HS-5 (cell line): ENCODE measurements at regions not wholly inside any gene's neighbourhood (a gene's known extent, or its start where the extent isn't known, plus 50 kb on each side); places are given as distances from the start of the nearest gene placed in this dataset.

Source experiments
- DNase-seq: peaks from one replicate; pipeline ENCODE4 v3.0.0-alpha.2; 2012; ENCODE audit warnings: low read depth

- no peak for DNase-seq
These were observed 163.6 kb downstream of the TNFSF18 start for GRCh38 chr1:172887162-172887561.

DNA sequence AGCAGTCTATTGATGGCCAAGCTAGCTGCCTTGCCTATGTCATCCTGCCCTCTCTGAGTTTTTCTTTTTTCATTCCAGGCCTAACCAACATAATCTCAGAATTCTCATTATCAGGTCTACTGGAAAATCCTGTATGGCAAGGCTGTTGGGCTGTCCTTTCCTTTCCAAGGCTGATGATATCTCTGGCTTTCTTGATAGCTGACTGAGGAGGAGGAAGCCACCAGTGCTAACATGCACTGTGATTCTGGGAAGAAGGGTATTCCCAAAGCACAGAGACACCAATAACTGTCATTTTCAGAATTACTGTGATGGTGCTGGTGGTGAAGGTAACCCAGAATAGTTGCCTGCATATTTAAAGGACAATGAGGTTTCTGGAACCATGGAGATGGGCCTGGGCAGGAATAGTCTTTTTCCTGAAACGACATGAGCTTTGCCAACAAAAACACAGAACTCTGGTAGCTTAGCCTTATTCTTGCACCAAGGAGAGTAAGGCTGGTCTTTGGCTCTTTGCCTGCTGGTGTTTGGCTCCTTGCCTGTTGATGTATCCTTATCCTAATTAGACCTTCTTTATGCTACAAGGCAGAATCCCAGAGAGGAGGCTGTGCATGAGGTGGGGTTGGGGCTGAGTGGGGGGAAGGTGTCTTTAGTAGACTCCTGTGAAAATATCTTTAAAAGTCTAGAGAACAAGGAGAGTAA, 157.4 kb downstream of the TNFSF18 start:
- DNase-seq: no peak

DNA sequence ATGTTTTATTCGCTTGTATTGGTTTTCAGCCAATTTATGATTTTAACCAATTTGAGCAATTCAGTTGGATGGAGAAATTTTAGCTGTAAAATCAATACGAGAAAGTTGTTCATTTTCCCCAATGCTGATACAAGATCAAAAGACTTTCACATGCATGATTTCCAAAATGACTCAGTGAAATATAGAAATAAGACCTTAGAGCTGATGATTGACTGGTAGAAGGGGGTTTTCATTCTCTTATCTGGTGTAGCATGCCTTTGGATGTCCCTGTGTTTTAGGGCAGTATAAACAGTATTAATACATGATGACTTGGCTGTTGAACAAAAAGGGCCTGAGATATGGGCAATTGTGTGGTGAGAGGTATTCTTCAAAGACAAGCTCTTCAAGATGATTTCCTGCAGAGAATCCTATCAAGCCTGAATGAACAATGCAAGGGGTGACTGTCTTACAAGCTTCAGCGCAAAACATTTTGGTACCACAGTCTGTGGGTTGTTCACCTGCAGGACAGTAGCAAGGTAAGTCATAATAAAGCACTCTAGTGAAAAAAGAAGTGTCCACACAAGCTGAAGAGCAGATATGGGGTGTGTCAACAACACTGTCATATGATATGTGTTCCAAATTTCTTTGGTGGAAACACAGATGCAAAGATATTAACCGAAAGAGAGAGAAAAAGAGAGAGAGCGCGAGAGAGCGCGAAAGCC, 156.2 kb downstream of the TNFSF18 start:
- DNase-seq: no peak

- DNase-seq: no peak
These were observed 155.7 kb downstream of the TNFSF18 start for GRCh38 chr1:172895050-172895460.

- no peak for DNase-seq
These were observed 155.0 kb downstream of the TNFSF18 start for GRCh38 chr1:172895761-172896160.

GRCh38 chr1:172897738-172898137, 153.0 kb downstream of the TNFSF18 start:
- DNase-seq: peak; percentile 68

DNA sequence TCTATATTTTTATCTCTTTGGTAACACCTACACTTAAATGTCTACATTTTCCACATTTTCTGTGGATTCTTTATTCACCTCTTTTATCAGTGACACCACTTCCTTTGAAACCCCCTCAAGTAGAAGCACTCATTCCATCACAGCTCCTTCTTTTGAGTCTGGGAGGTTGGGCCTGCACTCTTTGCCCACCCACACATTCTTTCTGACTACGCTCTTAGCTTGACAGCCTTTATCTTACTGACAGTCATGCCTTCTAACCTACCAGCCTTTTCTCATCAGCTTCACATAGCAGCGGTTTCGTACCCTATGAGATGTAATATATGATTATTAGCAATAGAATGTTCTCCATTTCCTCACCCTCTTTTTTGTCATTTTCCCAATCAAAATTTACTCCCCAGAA, 151.9 kb downstream of the TNFSF18 start:
- DNase-seq: no peak

DNA sequence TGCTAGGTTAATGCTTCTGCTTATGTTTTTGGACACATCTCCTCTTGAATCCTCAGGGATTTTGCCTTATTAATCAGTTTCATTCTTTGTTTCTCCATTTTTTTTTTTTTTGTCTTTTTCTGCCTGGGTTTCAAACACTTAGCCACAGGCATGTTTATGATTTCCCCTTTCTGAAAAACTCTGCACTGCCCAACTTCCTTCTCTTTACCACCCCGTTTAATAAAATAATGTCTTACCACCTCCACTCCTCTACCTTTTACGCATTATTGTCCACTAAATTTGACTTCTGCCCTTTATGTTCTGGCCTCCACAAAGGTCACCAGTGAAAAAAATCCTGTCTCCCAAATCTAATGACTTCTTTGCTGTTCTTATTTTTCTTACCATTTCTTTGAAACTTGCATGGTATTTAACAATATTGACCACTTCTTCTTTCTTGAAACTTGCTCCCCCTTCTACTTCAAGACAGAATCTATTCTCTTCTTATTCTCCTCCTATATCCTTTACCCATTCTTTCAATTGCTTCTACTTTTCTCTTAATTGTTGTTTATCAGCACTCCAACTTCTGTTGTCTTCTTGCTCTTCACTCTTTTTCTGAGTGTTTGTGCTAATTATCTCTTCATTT, 150.3 kb downstream of the TNFSF18 start:
- DNase-seq: no peak

- no peak for DNase-seq
These were observed 148.5 kb downstream of the TNFSF18 start for GRCh38 chr1:172902200-172902599.

DNA sequence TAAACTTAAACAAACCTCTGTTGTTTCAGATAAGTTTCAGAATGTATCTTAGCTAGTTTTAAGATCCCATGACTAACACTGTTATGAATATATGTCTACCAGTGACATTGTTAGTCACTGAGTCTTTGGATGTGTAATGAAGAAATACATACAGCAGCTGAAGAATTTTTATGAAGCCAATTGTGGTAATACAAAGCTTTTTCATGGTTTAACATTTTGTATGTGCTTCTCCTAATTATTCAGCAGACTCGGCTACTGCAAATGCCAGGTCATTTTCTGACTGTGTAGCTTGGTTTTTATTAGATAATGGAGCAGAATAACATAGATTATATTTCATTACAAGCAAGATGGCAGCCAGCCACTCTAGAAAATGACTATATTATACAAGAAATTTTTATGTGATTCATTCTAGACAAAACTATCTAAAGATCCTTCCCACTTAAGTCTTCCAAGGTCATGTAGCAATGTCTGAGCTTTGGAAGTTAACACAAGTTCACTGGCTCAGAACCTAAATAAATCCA, 147.8 kb downstream of the TNFSF18 start:
- peak; percentile 75 for DNase-seq

GRCh38 chr1:172903581-172904220, 147.0 kb downstream of the TNFSF18 start:
- DNase-seq: peak; percentile 67

- DNase-seq: no peak
These were observed 145.3 kb downstream of the TNFSF18 start for GRCh38 chr1:172905452-172905851.

- peak; percentile 80 for DNase-seq
These were observed 143.8 kb downstream of the TNFSF18 start for GRCh38 chr1:172906778-172907592.

GRCh38 chr1:172907834-172908326, 142.9 kb downstream of the TNFSF18 start:
- no peak for DNase-seq

DNA sequence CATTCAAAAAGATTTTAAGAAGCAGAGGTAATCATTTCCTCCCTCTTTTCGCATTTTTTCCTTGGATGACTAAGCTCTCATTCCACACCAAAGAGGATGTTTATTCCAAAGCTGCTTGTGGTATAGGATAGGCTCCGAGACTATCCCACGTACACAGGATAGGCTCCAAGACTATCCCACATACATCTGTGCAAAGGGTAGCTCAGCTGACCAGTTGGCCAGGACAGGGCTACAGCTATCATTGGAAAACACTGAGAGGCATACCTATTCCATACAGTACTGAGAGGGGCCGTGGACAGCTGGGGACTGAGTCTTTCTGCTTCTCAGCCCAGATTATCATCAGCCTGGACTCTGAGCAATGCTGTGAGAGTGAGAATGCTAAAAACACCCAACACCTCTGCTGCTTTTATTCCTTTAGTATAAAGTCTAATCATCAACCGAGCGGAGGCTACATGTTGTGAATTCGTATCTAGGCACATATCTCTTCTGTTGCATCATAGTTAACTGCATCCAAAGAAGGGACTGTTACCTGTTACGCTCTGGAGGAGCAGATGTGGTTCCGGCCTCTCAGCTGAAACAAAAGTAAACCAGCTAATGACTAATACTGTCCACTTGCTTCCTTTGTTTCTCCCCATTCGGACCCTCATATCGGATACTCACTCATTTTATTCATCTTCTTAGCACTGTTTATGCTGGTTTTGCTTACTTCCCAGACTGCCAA, 141.0 kb downstream of the TNFSF18 start:
- DNase-seq: peak; percentile 92

GRCh38 chr1:172912765-172913260, 137.9 kb downstream of the TNFSF18 start:
- DNase-seq: no peak

- DNase-seq: no peak
These were observed 136.1 kb downstream of the TNFSF18 start for GRCh38 chr1:172914501-172915144.

DNA sequence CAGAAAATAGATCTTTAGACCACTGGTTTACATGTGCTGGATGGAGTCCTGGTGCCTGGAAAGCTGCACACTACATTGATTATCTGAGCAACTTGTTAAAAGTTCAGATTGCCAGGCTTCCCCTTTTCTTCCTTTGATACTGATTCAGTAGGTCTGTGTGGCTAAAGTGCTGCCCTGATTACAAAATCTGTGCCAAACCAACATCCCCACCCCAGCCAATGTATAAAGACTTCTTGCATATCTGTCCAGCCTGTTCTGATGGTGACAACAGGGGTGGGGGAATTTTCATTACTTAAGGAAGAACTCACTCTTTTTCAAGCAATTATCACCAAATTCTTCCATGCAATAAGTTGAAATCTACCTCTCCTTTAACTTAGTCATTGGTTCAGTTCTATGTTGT, 135.5 kb downstream of the TNFSF18 start:
- DNase-seq: no peak

- no peak for DNase-seq
These were observed 134.6 kb downstream of the TNFSF18 start for GRCh38 chr1:172916116-172916515.

GRCh38 chr1:172917972-172918371, 132.8 kb downstream of the TNFSF18 start:
- DNase-seq: peak; percentile 97
